Fibroblast of upper back skin (primary cell): ENCODE measurements at regions not wholly inside any gene's neighbourhood (a gene's known extent, or its start where the extent isn't known, plus 50 kb on each side); places are given as distances from the start of the nearest gene placed in this dataset.
"Not testable (repeated sequence)": the region's sequence is repeated elsewhere in the genome, so short reads cannot be mapped to it uniquely, and the experiment has no call there.

ENCODE experiments used
- DNase-seq: peaks from one replicate; pipeline ENCODE4 v3.0.0-alpha.2; 2013

DNA sequence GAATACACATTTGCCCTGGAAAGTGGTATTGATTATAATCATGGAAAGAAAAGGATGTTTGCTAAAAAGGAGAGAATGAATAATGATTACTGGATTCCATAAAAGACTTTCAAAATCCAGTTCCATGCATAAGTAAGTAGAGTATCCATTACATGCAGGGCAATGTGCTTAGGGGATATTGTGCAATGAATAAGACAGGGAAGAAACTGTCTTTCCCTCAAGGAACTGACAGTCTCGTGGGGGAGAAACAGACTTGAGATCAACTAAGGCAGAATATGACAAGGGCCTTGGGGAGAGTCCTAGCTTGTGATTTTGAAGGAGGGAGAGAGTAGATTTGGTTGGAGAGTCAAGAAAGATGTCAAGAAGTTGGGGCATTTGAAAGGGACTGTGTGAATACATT lies 130.6 kb downstream of the SPP2 start:
- no peak for DNase-seq

DNA sequence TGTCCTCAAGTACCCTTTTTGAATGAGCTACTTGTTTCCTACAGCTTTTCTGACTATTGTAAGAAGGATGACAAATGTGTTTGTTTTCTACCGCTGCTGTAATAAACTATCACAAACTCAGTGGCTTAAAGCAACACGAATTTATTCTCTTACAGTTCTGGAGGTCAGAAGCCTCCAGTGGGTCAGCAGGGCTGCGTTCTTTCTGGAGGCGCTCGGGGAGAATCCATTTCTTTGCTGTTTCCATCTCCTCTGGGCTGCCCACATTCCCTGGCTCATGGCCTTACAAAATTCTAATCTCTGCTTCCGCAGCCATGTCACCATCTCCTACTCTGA lies 128.5 kb downstream of the SPP2 start:
- DNase-seq, result no peak

DNA sequence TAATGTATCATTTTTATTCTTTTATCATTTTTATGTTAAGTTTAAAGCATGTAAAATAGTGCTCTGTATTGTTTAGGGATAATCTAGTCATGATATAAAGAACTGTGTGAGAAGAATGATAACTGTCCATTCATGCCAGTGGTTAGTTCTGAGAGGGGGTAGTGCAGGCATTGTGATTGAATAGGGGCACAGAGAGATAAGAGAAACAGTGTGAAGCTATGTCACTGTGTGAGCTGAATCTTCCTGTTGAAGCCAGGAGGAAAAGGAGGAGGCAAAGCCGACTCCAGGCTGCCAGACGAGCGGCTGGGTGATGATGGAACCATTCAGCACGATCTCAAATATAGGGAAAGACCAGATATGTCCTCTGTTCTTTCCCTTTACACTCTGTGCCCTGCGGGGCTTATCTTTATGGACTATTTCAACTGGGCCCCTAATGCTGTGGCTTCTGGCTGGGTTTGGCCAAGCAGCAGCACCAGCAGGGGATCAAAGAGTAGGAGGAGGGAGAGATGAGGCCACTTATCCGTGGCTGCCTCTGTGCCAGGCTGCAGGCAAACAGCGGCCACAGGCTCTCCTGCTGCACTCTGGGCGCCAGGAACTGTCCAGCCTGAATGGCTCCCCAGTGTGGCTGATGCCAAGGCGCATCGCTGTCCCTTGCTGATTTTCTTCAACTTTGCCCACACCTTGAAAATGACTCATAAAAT lies 128.0 kb downstream of the SPP2 start:
- peak; percentile 12 for DNase-seq

DNA sequence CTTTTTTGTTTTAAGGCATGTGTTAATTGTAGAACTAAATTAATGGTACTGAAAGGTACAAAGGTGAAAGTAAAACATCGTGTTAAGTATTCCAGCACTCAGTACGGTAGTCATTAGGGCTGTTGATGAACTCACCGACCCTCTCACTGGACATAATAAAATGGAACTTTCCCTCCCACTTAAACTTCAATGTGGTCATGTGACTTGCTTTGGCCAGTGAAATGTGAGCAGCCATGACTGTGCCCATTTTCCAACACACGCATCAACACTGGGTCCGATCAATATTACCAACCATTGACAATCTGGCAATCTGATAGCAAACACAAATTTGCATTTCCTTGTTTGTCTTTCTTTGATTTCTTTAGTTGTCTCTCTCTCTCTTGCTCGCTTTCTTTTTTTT lies 125.1 kb downstream of the SPP2 start:
- DNase-seq, result no peak

DNA sequence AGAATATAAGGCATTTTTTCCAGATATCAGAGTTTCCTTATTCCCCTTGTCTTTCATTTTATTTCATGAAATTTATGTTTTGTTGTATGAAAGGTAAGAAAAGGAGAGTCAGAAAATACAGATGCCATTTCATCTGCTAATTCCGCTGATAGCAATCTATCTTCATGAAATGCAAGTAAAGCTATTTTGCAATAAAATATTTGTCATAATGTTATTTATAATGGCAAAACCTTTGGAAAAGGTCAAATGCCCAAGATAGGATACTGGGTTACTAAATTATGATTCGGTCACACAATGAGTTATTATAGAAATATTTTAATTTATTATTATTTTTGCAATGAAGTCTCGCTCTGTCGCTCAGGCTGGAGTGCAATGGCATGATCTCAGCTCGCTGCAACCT lies 124.2 kb downstream of the SPP2 start:
- DNase-seq, result no peak

DNA sequence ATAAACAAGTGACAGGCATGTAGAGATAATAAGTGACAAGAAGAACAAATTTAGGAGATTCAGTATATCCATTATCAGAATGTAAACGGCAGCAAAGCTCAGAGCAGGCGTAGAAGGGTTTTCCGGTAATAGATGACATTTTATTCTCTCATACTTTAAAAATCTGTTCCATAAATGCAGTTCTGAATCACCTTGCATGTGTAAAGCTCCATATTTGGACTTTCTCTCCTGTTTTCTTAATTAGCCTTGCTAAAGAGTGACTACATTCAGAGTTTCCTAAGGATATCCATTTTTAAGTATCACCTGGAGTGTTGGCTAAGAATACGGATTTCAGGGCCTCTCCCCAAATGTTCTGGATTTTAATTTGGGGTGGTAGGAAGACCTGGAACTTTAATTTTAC lies 122.0 kb downstream of the SPP2 start:
- DNase-seq, result no peak

DNA sequence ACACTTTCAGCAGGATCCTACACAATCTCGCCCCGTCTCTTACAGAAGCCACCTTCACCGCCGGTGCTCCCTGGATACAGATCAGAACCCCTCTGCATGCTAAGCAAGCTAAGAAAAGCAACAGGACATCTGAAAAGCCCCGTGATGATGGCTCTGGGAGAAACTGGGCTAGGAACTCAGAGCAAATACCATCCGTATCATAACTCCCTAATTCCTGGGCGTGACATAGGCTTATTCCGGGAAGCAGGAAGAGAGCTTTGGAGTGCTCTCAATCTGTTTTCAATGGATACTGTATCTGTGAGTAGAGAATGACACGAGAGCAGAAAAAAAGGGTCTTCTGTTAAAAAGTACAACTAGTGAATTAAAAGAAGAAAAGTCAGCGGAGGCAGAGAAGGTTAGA lies 121.6 kb downstream of the SPP2 start:
- DNase-seq, result peak; percentile 25

DNA sequence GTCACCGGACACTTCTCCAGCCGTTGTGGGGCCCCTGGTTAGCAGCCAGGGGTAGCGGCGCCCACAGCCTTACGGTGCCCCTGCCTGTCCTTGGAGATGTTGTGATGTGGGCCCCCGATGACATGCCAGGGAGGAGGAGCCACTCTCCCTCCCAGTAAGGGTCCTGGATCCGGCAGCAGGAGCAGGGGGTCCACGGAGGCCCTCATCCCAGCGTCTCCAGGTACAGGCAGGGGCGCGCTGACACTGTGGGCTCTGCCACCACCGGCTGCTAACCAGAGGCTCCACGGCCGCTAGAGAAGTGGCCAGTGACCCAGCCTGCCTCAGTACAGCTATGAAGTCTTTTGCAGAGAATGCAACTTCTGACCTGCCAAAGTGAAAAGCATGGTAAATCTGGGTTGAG lies 121.2 kb downstream of the SPP2 start:
- DNase-seq, result no peak

DNA sequence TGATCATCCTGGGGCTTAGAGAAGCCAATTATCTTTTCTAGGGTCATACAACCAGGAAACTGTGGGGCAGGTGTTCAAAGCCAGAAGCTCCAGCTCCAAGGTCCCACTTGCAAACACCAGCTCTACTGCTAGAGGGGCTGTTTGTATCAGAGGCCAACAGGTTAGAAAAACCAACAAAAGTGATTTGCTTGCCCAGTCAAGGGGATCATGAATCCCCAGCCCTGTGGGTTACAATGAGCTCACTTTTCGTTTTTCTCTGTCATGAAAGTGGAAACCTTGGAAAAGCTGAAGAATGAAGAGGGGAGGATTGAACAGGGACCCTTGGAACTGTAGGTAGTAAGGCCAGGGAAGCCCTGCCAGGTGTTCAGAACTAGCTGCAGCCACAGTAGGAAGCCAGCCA lies 119.2 kb downstream of the SPP2 start:
- no peak for DNase-seq

DNA sequence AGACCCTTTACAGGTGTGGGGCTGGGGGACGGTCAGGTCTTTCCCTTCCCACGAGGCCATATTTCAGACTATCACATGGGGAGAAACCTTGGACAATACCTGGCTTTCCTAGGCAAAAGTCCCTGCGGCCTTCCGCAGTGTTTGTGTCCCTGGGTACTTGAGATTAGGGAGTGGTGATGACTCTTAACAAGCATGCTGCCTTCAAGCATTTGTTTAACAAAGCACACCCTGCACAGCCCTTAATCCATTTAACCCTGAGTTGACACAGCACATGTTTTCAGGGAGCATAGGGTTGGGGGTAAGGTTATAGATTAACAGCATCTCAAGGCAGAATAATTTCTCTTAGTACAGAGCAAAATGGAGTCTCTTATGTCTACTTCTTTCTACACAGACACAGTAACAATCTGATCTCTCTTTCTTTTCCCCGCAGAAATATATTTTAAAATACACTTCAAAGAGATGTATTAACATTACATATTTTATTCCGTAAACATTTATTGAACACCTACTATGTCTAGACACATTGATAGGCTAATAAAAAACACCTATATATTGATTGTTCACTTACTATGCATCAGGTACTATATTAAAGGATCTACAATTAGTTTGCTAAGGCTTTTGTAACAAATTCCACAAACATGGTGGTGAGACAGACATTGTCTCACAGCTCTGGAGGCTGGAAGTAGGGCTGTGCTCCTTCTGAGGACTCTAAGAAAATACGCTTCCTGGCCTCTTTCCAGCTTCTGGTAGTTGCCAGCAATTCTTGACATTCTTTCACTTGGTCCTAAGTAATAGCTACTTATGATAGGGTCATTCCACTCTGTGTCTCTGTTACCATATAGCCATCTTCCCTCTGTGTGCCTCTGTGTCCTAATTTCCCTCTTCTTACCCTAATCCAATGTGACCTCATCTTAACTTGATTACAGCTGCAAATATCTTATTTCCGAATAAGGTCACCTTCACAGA lies 118.4 kb downstream of the SPP2 start:
- peak; percentile 91 for DNase-seq

DNA sequence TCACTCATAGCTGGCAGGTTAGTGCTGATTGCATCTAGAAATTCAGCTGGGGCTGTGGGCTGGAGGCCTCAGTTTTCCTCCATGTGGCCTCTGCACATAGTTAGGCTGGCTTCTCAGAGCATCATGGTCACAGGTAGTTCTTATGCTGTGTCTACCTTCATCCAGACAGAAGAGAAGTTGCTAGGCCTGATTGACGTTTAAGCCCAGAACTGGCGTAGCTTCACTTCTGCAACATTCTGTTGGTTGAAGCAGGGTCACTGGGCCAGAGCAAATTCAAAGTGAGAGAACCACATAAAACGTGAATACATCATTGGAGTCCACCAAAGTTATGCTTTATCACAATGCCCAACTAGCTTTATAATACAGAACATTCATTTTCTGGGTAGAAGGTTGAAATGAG lies 116.0 kb downstream of the SPP2 start:
- no peak for DNase-seq

DNA sequence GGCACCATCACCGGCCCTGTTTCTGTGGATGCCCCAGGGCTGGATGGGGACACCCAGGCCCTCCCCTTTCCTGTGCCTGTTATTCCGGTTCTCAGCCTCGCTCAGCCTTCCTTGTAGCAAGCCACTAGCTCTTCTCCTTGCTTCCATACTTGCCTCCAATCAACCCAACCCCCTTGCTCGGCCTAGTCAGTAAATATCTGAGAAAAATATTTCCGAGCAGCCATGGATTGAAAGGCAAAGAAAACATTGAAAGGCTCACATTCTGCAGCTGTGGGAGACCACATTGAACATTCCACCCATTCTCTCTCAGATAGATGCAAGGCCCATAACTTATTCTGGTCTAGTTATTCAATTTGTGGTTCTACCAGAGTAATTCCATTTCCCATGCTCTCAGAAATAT lies 114.9 kb downstream of the SPP2 start:
- peak; percentile 96 for DNase-seq

DNA sequence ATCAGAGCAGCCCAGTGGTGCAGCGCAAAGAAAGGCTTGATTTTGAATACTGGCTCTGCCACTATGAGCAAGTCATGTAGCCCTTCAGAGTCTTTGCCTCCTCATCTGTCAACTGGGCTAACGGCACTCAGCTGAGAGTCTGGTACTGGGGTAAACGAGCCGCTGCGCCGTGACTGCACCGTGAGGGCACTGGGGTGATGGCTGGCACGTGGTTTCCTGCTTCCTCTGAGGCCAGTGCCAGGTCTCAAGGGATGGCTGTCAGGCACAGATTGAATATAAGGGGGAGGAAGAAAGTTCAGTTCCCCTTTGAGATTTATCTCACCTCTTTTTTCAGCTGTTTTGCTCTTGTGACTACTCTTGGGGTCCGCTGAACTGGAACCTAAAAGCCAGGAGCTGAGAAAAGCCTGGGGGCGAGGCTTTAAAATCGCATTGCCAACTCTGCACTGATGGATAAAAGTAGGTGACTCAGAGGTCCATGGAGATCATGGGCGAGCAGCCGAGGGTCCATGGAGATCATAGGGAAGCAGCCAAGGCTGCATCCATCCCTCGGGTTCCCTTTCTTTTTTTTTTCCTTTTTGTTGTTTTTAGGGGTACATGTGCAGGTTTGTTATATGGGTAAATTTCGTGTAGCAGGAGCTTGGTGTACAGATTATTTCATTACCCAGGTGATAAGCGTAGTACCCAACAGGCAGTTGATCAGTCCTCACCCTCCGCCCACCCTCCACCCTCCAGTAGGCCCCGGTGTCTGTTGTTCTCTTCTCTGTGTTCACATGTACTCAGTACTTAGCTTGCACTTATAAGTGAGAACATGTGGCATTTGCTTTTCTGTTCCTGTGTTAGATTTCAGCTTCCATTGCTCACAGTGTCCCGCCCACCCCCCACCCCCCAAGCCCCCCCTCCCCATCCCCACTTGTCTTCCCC lies 114.3 kb downstream of the SPP2 start:
- no peak for DNase-seq

DNA sequence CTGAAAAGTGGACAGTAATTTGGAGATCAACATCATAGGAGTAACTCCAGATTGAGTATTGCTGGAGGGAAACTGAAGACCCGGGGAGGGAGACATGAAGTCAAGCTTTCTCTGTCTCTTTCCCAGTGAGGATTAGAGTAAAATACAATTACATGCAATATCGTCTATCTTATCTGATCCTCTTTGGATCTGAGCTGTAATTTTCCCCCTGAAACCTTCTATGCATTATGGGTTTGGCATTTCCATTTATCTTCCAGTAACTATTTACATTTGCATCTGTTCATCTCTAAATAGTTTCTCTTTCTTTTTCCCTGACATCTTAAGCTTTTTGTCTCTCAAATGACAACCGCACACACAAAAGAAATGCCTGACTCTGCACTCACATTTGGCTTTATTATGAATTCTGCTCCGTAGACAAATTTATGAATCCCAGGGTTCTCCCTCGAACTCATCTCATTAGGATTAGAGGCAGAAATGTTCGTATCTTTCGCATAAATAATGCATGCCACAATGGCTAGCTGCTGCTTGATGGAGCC lies 113.1 kb downstream of the SPP2 start:
- DNase-seq, result no peak

DNA sequence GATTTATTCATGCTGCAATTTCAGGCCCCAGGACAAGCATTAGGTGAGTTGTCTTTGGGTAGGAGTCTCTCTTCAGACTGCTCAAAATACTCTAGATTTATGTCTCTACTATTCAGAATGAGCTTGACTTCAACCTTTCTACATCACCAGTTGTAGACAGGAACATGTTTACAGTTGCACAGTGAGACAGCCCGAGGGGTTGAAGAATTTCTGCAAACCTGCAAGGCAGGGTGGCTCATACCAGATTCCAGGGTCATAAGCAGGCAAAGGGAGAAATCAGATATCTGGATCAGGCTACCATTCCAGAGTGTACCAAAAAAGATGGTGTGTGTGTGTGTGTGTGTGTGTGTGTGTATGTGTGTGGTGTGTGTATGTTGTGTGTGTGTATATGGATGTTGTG lies 112.4 kb downstream of the SPP2 start:
- DNase-seq, result no peak

DNA sequence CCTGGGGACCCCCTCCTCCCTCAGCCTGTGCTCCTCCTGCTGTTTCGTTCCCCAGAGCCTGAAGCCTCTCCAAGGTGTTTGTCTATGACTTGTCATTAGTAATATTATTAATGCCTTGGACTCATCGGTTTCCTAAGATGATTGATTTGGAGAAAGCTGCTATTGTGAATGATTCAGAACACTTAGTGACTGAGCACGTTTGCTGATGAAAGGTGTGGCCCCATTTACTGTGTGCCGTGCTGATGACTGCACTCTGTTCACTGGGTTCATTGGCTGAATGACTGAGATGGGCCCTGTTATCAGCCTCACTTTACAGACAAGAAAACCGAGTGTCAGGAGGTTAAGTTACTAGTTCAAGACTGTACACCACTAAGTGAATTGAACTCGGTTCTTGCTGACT lies 111.4 kb downstream of the SPP2 start:
- DNase-seq, result no peak

DNA sequence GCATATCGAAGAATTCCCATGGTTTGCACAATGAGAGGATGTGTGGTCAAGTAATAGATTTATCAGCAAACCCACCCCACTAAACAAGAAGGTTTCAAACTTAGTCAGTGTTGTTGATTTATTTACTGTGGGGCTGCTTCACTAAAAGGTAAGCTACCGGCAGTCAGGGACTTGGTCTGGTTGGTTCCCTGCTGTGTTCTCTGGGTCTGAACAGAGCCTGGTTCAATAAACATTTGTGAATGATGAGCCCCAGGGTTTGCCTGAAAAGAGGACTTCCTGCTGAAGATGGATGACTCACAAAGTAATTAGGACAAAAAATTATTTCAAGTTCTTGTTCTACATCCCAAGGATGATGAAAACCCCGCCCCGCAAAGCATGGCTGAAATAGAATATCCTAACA lies 108.3 kb downstream of the SPP2 start:
- DNase-seq, result peak; percentile 71

DNA sequence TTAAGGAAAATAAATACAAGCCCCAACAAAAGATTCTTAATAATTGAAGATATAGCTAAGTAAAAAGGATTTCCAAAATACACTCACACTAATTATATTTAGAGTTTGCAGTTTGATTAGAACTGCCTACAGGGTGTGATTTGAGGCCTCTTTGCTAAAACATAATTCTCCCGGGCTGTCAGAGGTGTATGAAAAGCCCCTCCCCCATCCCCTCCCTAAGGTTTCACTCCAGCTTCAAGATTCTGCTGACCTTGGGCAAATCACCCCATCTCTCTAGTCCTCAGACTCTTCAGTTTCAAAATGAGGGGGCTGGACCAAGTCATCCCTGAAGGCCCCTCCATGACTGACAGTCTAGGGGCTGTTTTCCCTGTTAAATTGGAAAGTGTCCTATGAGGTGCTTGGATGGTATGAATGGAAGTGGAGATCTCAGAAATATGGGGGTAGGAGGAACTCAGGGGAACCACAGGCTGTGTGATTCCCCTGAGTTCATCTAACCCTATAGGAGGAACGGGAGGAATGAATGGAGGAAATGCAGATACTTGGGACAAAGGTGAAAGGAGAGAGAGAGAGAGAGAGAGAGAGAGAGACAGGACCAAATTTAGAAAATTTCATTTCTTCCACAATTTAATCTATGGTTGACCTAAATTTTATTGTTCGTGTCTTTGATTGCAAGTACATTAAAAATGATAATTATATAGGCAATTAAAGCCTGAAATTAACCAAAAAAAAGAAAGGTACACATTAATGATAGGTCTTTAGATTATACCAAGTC lies 107.5 kb downstream of the SPP2 start:
- no peak for DNase-seq

DNA sequence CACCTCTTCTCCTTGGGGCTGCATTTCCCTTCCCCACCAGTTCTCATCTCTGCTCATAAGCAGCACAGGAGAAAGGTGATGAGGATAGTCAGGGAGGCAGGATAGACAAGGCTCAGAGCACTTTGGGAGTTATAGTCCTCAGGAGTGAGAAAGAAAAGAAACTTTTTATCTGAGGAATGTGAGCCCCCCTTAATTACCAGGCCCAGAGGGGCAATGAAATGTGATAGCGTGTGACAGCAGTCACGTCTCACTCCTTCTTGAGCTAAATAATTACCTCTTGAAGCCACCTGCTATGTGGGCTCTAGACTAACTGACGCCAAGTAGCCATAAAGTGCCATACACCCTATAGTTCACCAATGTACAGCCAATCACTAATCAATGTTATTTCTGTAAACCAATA lies 105.8 kb downstream of the SPP2 start:
- no peak for DNase-seq

DNA sequence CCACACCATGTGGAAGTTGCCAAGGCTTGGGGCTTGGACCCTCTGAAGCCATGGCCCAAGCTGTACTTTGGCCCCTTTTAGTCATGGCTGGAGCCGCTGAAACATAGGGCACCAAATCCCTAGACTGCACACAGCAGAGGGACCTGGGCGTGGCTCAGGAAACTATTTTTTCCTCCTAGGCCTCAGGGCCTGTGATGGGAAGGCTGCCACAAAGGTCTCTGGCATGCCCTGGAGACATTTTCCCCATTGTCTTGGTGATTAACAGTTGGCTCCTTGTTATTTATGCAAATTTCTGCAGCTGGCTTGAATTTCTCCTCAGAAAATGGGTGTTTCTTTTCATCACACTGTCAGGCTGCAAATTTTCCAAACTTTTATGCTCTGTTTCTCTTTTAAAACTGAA lies 102.3 kb downstream of the SPP2 start:
- not testable (repeated sequence) for DNase-seq

DNA sequence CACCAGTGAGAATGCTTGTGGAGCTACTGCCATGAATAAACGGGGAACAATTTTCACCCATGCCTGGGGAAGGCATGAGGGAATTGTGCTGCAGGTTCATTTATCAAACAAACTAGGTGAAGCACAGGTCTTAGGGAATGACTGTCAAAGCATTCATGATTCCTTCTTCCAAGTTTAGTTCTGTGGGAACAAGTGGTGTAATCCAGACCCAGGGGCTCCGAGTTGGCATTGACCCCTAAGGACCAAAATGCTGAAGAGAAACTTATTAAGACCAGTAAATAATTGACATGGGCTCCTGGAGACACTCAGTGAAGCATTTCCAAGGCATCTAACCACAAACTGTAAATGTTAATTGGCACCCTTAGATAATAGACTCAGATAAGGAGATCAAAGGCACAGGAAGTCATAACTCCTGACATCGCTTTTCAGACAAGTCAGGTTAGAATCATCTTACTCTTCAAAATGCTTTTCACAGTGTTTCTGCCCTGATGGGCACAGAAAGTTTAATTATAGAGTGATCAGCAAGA lies 96.9 kb downstream of the SPP2 start:
- DNase-seq, result no peak
